ENCODE measurements at regions not wholly inside any gene's neighbourhood (a gene's known extent, or its start where the extent isn't known, plus 50 kb on each side); places are given as distances from the start of the nearest gene placed in this dataset.

DNA sequence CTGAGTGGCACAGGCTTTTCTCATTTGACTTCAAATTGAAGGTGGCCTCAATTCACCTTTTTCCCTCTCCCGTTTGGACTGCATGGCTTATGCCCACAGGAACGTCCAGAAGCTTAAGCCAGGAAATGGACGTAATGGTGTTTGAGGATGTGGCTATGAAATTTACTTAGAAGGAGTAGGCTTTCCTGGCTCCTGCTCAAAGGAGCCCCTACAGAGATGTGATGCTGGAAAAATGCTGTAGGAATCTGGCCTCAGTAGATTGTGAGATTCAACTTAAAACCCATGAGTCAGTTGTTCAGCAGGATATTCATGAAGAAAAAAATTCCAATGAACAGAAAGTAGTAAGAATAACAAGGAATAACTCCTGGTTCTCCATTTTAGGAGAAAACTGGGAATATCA, 129.0 kb downstream of the ICOS start:
- TF ChIP-seq, protein P1, sequence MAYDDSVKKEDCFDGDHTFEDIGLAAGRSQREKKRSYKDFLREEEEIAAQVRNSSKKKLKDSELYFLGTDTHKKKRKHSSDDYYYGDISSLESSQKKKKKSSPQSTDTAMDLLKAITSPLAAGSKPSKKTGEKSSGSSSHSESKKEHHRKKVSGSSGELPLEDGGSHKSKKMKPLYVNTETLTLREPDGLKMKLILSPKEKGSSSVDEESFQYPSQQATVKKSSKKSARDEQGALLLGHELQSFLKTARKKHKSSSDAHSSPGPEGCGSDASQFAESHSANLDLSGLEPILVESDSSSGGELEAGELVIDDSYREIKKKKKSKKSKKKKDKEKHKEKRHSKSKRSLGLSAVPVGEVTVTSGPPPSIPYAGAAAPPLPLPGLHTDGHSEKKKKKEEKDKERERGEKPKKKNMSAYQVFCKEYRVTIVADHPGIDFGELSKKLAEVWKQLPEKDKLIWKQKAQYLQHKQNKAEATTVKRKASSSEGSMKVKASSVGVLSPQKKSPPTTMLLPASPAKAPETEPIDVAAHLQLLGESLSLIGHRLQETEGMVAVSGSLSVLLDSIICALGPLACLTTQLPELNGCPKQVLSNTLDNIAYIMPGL (CRISPR knock-in tag; IDR thresholded peaks at IDR 0.05; ENCODE audit: borderline replicate concordance), result no peak
- TF ChIP-seq, protein P2, sequence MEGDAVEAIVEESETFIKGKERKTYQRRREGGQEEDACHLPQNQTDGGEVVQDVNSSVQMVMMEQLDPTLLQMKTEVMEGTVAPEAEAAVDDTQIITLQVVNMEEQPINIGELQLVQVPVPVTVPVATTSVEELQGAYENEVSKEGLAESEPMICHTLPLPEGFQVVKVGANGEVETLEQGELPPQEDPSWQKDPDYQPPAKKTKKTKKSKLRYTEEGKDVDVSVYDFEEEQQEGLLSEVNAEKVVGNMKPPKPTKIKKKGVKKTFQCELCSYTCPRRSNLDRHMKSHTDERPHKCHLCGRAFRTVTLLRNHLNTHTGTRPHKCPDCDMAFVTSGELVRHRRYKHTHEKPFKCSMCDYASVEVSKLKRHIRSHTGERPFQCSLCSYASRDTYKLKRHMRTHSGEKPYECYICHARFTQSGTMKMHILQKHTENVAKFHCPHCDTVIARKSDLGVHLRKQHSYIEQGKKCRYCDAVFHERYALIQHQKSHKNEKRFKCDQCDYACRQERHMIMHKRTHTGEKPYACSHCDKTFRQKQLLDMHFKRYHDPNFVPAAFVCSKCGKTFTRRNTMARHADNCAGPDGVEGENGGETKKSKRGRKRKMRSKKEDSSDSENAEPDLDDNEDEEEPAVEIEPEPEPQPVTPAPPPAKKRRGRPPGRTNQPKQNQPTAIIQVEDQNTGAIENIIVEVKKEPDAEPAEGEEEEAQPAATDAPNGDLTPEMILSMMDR (IDR thresholded peaks at IDR 0.05), result no peak
- TF ChIP-seq EP300 (IDR thresholded peaks at IDR 0.05) (no peak), RARB (CRISPR knock-in tag; IDR thresholded peaks at IDR 0.05) (no peak), RFX5 (IDR thresholded peaks at IDR 0.05) (no peak)
- TF ChIP-seq, protein P3, sequence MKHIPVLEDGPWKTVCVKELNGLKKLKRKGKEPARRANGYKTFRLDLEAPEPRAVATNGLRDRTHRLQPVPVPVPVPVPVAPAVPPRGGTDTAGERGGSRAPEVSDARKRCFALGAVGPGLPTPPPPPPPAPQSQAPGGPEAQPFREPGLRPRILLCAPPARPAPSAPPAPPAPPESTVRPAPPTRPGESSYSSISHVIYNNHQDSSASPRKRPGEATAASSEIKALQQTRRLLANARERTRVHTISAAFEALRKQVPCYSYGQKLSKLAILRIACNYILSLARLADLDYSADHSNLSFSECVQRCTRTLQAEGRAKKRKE (CRISPR knock-in tag; IDR thresholded peaks at IDR 0.05; ENCODE audit: low read depth), result no peak
- TF ChIP-seq, protein P4, sequence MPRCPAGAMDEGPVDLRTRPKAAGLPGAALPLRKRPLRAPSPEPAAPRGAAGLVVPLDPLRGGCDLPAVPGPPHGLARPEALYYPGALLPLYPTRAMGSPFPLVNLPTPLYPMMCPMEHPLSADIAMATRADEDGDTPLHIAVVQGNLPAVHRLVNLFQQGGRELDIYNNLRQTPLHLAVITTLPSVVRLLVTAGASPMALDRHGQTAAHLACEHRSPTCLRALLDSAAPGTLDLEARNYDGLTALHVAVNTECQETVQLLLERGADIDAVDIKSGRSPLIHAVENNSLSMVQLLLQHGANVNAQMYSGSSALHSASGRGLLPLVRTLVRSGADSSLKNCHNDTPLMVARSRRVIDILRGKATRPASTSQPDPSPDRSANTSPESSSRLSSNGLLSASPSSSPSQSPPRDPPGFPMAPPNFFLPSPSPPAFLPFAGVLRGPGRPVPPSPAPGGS (IDR thresholded peaks at IDR 0.05), result no peak
